Gastroesophageal sphincter (tissue), 4 donors: ENCODE measurements at regions not wholly inside any gene's neighbourhood (a gene's known extent, or its start where the extent isn't known, plus 50 kb on each side); places are given as distances from the start of the nearest gene placed in this dataset.
"Not testable (repeated sequence)": the region's sequence is repeated elsewhere in the genome, so short reads cannot be mapped to it uniquely, and the experiment has no call there.

Experiments used
- ATAC-seq: fragments of 150-250 bp; one replicate; pipeline ENCODE4 v1.9.1; 2016; ENCODE audit warnings: mild to moderate bottlenecking, moderate library complexity
- H3K27ac ChIP-seq, 4 donors: fragments of 200-600 bp; sonication (generic) in 3 of 4; 1 replicate in 3 of 4; 2 replicates in 1 of 4; pipeline ENCODE4 v1.5.1; 2016 to 2019
- H3K27me3 ChIP-seq: fragments of 200-600 bp; sonication (generic); one replicate; pipeline ENCODE4 v1.5.1; 2019
- H3K36me3 ChIP-seq, 2 donors: fragments of 200-600 bp; sonication (generic); one replicate each; pipeline ENCODE4 v1.5.1; 2019; ENCODE audit warnings: control low read depth in 1 of 2
- H3K4me1 ChIP-seq, 3 donors: fragments of 200-600 bp; sonication (generic); 1 replicate in 2 of 3; 2 replicates in 1 of 3; pipeline ENCODE4 v1.5.1; 2016 to 2019; ENCODE audit warnings: control low read depth in 2 of 3
- H3K4me3 ChIP-seq, 2 donors: fragments of 200-600 bp; sonication (generic); one replicate each; pipeline ENCODE4 v1.5.1; 2019; ENCODE audit warnings: mild to moderate bottlenecking in 1 of 2, moderate library complexity in 1 of 2
- H3K9me3 ChIP-seq, 3 donors: fragments of 200-600 bp; sonication (generic); one replicate each; pipeline ENCODE4 v1.5.1; 2017 to 2019; ENCODE audit warnings: control low read depth in 2 of 3
- CTCF ChIP-seq, 4 experiments: fragments of 200-600 bp in 2 of 4; fragments of 450-650 bp in 2 of 4; sonication (generic) in 1 of 4; IDR thresholded peaks; one replicate each; pipeline ENCODE4 v1.5.1; 2017 to 2019; ENCODE audit warnings: antibody characterized with exemption in 4 of 4, mild to moderate bottlenecking in 2 of 4, moderate library complexity in 2 of 4
- EP300 ChIP-seq: sonication (generic); formaldehyde crosslinking; IDR thresholded peaks from one replicate; pipeline ENCODE4 v1.6.1; 2017; ENCODE audit warnings: antibody characterized with exemption, mild to moderate bottlenecking
- POLR2A ChIP-seq, 2 donors: fragments of 450-650 bp; IDR thresholded peaks; one replicate each; pipeline ENCODE4 v1.6.1; 2017; ENCODE audit warnings: antibody characterized with exemption in 2 of 2, mild to moderate bottlenecking in 2 of 2, moderate library complexity in 1 of 2
- POLR2AphosphoS5 ChIP-seq: sonication (generic); formaldehyde crosslinking; IDR thresholded peaks from one replicate; pipeline ENCODE4 v1.6.1; 2017; ENCODE audit warnings: antibody characterized with exemption
- WGBS, 2 donors: methylation state at CpG; one replicate each; pipeline ENCODE4 v1.1.5; 2018; ENCODE audit warnings: low coverage in 1 of 2; 5-methylcytosine and 5-hydroxymethylcytosine counted together

GRCh38 chr13:21308906-21309305 is 132.4 kb downstream of the MRPL57 start:
- H3K27me3 ChIP-seq = no peaks in the 10 kb centered on the region
- H3K9me3 ChIP-seq = no peaks in the 10 kb centered on the region
- 74 to 89% methylated on average over 2 of the region's 2 CpGs for WGBS, 2 donors
- no peak for TF ChIP-seq POLR2AphosphoS5
- no peak for TF ChIP-seq CTCF (IDR thresholded peaks at IDR 0.05)
- no peak for TF ChIP-seq POLR2A (IDR thresholded peaks at IDR 0.05)
- no peak for TF ChIP-seq EP300
- no peak for ATAC-seq
- no peak overlapping the region for H3K4me3 ChIP-seq
- H3K4me1 ChIP-seq = no peaks in the 10 kb centered on the region
- H3K27ac ChIP-seq = no peak overlapping the region
- H3K36me3 ChIP-seq = peaks cover 0 to 8% of the 10 kb centered on the region in 2 donors

- TF ChIP-seq CTCF (IDR thresholded peaks at IDR 0.05) (no peak), POLR2A (IDR thresholded peaks at IDR 0.05) (no peak), POLR2AphosphoS5 (no peak), EP300 (no peak)
- 81 to 88% methylated on average over 3 to 5 of the region's 5 CpGs for WGBS, 2 donors
- no peak overlapping the region for H3K27ac ChIP-seq
- H3K9me3 ChIP-seq = no peaks in the 10 kb centered on the region
- peaks cover 0 to under 1% of the 10 kb centered on the region in 2 donors for H3K36me3 ChIP-seq
- no peaks in the 10 kb centered on the region for H3K4me1 ChIP-seq
- H3K4me3 ChIP-seq = no peak overlapping the region
- no peak for ATAC-seq
- H3K27me3 ChIP-seq = no peaks in the 10 kb centered on the region
Measured at GRCh38 chr13:21309542-21310172, 133.2 kb downstream of the MRPL57 start.

- no peaks in the 10 kb centered on the region for H3K27me3 ChIP-seq
- no peak overlapping the region for H3K4me3 ChIP-seq
- H3K36me3 ChIP-seq = no peaks in the 10 kb centered on the region
- no peaks in the 10 kb centered on the region for H3K4me1 ChIP-seq
- no peaks in the 10 kb centered on the region for H3K9me3 ChIP-seq
- H3K27ac ChIP-seq = no peak overlapping the region
- WGBS, 2 donors = 67 to 92% methylated on average over 3 of the region's 3 CpGs
- ATAC-seq = no peak
- TF ChIP-seq POLR2A (IDR thresholded peaks at IDR 0.05) (no peak), CTCF (IDR thresholded peaks at IDR 0.05) (no peak), POLR2AphosphoS5 (no peak), EP300 (no peak)
Measured at GRCh38 chr13:21310220-21310619, 133.8 kb downstream of the MRPL57 start.

- H3K27ac ChIP-seq, H3K4me1 ChIP-seq, H3K9me3 ChIP-seq, H3K36me3 ChIP-seq, H3K4me3 ChIP-seq, ATAC-seq, H3K27me3 ChIP-seq: not testable (repeated sequence)
- WGBS, 2 donors = 83 to 88% methylated on average over 1 of the region's 1 CpG
Measured at GRCh38 chr13:21314976-21315375, 138.5 kb downstream of the MRPL57 start.

- Histone ChIP-seq H3K36me3 (no peaks in the 10 kb centered on the region), H3K27me3 (no peaks in the 10 kb centered on the region), H3K27ac (no peak overlapping the region), H3K4me3 (no peak overlapping the region), H3K4me1 (no peaks in the 10 kb centered on the region), H3K9me3 (no peaks in the 10 kb centered on the region)
- TF ChIP-seq CTCF (IDR thresholded peaks at IDR 0.05) = no peak
- no peak for ATAC-seq
Measured at GRCh38 chr13:21316376-21316775, 139.9 kb downstream of the MRPL57 start.
